Thyroid gland (tissue), 4 donors: ENCODE measurements at regions not wholly inside any gene's neighbourhood (a gene's known extent, or its start where the extent isn't known, plus 50 kb on each side); places are given as distances from the start of the nearest gene placed in this dataset.

Source experiments
- DNase-seq, 2 donors: peaks; one replicate each; pipeline ENCODE4 v3.0.0-alpha.2; 2019
- H3K27ac ChIP-seq, 3 donors: fragments of 200-600 bp; sonication (generic); 1 replicate in 2 of 3; 2 replicates in 1 of 3; pipeline ENCODE4 v1.5.1; 2016 to 2019; ENCODE audit warnings: mild to moderate bottlenecking in 1 of 3, moderate library complexity in 1 of 3
- H3K27me3 ChIP-seq: fragments of 200-600 bp; sonication (generic); one replicate; pipeline ENCODE4 v1.5.1; 2019
- H3K36me3 ChIP-seq, 2 donors: fragments of 200-600 bp; sonication (generic); one replicate each; pipeline ENCODE4 v1.5.1; 2016 to 2019
- H3K4me1 ChIP-seq, 2 donors: fragments of 200-600 bp; sonication (generic); one replicate each; pipeline ENCODE4 v1.5.1; 2017 to 2019
- H3K4me3 ChIP-seq, 3 donors: fragments of 200-600 bp; sonication (generic); replicated peaks in 1 of 3; 1 replicate in 2 of 3; 2 replicates in 1 of 3; pipeline ENCODE4 v1.5.1; 2016; ENCODE audit warnings: mild to moderate bottlenecking in 1 of 3
- H3K9me3 ChIP-seq: fragments of 200-600 bp; sonication (generic); one replicate; pipeline ENCODE4 v1.5.1; 2017
- POLR2A ChIP-seq, 2 donors: fragments of 450-650 bp; IDR thresholded peaks; one replicate each; pipeline ENCODE4 v1.6.1; 2017; ENCODE audit warnings: antibody characterized with exemption in 2 of 2, mild to moderate bottlenecking in 2 of 2, moderate library complexity in 1 of 2
- WGBS, 2 donors: methylation state at CpG; one replicate each; pipeline ENCODE4 v1.1.5; 2017; 5-methylcytosine and 5-hydroxymethylcytosine counted together
- intact Hi-C: fragments of 100-400 bp; cut with DNase I; formaldehyde crosslinking; loops from one replicate; pipeline ENCODE4 v1.15.1; 2023
- TF ChIP-seq, protein P1 (sequence below), 6 experiments: fragments of 200-600 bp in 3 of 6; fragments of 450-650 bp in 3 of 6; sonication (generic) in 3 of 6; IDR thresholded peaks; one replicate each; pipeline ENCODE4 v1.5.1; 2016 to 2019; ENCODE audit warnings: antibody characterized with exemption in 6 of 6, mild to moderate bottlenecking in 2 of 6, inconsistent platforms in 1 of 6, moderate library complexity in 1 of 6

DNA sequence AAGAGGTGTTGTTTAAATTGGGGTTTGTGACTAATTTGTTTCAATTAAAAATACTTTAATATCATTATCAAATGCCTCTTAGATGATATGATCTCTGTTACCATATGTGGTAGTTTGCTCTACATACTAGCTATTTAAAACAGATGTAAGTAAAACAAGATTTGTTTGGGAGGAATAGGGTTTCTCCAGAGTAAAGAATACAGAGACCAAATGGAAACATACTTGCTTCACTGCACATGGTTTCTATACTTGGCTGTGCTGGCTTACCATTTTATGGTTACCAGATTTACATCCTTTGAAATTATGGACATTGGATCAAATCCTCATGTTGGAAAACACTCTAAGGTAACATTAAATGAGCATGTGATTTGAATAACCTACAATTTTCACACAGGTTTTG, 588.3 kb downstream of the CD109 start:
- H3K36me3 ChIP-seq = no peaks in the 10 kb centered on the region
- TF ChIP-seq, protein P1, sequence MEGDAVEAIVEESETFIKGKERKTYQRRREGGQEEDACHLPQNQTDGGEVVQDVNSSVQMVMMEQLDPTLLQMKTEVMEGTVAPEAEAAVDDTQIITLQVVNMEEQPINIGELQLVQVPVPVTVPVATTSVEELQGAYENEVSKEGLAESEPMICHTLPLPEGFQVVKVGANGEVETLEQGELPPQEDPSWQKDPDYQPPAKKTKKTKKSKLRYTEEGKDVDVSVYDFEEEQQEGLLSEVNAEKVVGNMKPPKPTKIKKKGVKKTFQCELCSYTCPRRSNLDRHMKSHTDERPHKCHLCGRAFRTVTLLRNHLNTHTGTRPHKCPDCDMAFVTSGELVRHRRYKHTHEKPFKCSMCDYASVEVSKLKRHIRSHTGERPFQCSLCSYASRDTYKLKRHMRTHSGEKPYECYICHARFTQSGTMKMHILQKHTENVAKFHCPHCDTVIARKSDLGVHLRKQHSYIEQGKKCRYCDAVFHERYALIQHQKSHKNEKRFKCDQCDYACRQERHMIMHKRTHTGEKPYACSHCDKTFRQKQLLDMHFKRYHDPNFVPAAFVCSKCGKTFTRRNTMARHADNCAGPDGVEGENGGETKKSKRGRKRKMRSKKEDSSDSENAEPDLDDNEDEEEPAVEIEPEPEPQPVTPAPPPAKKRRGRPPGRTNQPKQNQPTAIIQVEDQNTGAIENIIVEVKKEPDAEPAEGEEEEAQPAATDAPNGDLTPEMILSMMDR (IDR thresholded peaks at IDR 0.05) = no peak
- no peak for TF ChIP-seq POLR2A (IDR thresholded peaks at IDR 0.05)
- H3K27me3 ChIP-seq = no peaks in the 10 kb centered on the region
- intact Hi-C loops = no loop called here
- H3K27ac ChIP-seq = no peak overlapping the region
- H3K4me3 ChIP-seq = no peak overlapping the region
- no peaks in the 10 kb centered on the region for H3K9me3 ChIP-seq
- no peak for DNase-seq
- peaks cover 0 to 5% of the 10 kb centered on the region in 2 donors for H3K4me1 ChIP-seq

DNA sequence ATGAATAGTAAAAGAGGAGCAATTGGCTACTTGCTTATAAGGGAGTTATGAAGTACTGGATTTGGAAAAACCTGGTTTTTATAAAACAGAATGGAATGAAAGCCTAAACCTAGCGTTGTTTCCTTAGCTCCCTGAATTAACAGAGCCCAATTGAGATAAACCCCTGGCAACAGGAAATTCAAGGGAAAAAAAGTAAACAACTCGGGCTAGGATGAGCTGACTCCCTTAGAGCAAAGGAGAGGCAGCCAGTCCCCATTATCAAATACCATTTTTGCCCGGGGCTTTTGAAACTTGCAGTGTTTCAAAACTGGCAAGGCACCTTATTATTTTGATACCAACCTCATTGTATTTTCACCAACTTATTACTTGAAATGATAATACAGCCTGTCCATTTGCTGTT, 587.5 kb downstream of the CD109 start:
- Histone ChIP-seq H3K36me3 (no peaks in the 10 kb centered on the region), H3K4me3 (no peak overlapping the region), H3K27me3 (no peaks in the 10 kb centered on the region), H3K4me1 (no peaks in the 10 kb centered on the region), H3K9me3 (no peaks in the 10 kb centered on the region), H3K27ac (no peak overlapping the region)
- no peak for TF ChIP-seq POLR2A (IDR thresholded peaks at IDR 0.05)
- TF ChIP-seq, protein P1 (IDR thresholded peaks at IDR 0.05) = no peak
- intact Hi-C loops = no loop called here
- DNase-seq = no peak
- WGBS, 2 donors = 34 to 40% methylated on average over 3 of the region's 3 CpGs

DNA sequence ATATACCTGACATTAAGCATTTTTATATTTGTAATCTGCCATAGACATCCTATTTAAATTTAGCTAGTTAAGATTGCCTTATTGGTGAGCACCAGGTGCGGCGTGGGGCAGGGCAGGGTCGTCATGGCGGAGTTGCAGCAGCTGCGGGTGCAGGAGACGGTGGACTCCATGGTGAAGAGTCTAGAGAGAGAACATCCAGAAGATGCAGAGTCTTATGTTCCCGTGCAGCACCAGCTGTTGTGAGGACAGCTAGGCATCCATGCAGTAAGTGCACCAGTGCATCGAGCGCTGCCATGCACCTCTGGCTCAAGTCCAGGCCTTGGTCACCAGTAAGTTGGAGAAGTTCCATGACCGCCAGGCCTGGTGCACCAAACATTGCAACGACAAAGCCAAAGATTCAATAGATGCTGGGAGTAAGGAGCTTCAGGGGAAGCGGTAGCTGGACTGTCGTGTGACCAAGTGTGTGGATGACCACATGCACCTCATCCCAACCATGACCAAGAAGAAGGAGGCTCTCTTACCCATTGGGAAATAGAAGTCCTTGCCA, 586.2 kb downstream of the CD109 start:
- intact Hi-C loops = no loop called here
- DNase-seq = no peak

DNA sequence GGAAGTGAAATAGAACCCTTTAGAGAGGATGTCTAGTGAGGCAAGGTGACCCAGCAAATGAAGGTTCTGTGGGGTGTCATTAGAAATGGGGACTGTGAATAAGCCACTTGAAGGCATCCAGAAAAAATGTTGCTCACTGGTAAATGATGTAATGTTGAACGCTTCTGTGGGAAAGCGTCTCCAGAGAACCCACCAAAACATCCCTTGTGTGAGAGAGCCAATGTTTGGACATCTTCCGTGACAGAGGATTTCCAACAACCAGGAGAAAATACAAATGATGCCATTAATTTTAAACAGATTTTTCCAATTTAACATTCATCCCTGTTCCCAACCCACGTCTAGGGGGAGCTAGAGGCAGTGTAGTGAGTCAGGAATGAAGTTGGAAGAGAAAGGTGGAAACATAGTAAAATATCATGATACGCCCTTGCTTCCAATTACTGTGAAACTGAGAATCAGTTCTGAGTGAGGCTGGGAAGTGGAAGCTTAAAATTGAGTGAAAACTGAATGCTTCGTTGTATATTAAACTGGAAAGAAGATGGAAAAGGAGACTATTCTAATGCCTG, 584.2 kb downstream of the CD109 start:
- no peak for DNase-seq
- WGBS, 2 donors = 72% methylated on average over 6 of the region's 6 CpGs
- H3K27me3 ChIP-seq = no peaks in the 10 kb centered on the region
- no peak overlapping the region for H3K27ac ChIP-seq
- TF ChIP-seq POLR2A (IDR thresholded peaks at IDR 0.05) = no peak
- TF ChIP-seq, protein P1 (IDR thresholded peaks at IDR 0.05) = no peak
- H3K4me1 ChIP-seq = no peaks in the 10 kb centered on the region
- no peaks in the 10 kb centered on the region for H3K36me3 ChIP-seq
- intact Hi-C loops = no loop called here
- H3K9me3 ChIP-seq = no peaks in the 10 kb centered on the region
- H3K4me3 ChIP-seq = no peak overlapping the region

More for the DNA sequence above, 586.2 kb downstream of the CD109 start:
- Histone ChIP-seq H3K4me1 (no peaks in the 10 kb centered on the region), H3K27ac (no peak overlapping the region), H3K4me3 (no peak overlapping the region), H3K9me3 (no peaks in the 10 kb centered on the region), H3K36me3 (no peaks in the 10 kb centered on the region), H3K27me3 (no peaks in the 10 kb centered on the region)
- 96 to 97% methylated on average over 13 of the region's 13 CpGs for WGBS, 2 donors
- no peak for TF ChIP-seq POLR2A (IDR thresholded peaks at IDR 0.05)
- TF ChIP-seq, protein P1 (IDR thresholded peaks at IDR 0.05) = no peak

DNA sequence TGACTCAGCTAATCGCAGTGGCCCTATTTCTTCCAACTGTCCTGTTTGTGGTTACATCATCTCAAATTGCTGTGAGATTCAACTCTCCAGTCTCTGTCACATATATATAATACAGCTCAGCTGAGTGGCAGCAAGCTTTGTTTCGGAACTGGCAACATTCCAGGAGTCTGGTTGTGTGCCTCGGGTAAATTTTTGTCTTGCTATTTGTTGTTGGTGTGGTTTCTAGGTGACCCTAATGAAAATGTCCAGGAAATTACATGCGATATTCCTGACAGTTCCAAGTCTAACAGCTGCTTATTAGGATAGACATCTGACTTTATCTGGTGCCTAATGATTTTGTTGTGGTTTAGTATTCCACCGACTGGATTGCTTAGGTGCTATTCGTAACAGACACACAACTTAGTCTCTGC, 581.8 kb downstream of the CD109 start:
- H3K9me3 ChIP-seq = no peaks in the 10 kb centered on the region
- TF ChIP-seq POLR2A (IDR thresholded peaks at IDR 0.05) = no peak
- TF ChIP-seq, protein P1 (IDR thresholded peaks at IDR 0.05) = no peak
- intact Hi-C loops = no loop called here
- H3K36me3 ChIP-seq = no peaks in the 10 kb centered on the region
- no peak overlapping the region for H3K27ac ChIP-seq
- WGBS, 2 donors = 64 to 68% methylated on average over 6 of the region's 6 CpGs
- no peaks in the 10 kb centered on the region for H3K4me1 ChIP-seq
- DNase-seq = no peak
- no peak overlapping the region for H3K4me3 ChIP-seq
- no peaks in the 10 kb centered on the region for H3K27me3 ChIP-seq
